ENCODE measurements at regions not wholly inside any gene's neighbourhood (a gene's known extent, or its start where the extent isn't known, plus 50 kb on each side); places are given as distances from the start of the nearest gene placed in this dataset.
"Not testable (repeated sequence)": the region's sequence is repeated elsewhere in the genome, so short reads cannot be mapped to it uniquely, and the experiment has no call there.

GRCh38 chr7:142495301-142495700 lies 237.4 kb upstream of the PRSS58 start:
- DNase-seq = not testable (repeated sequence)

GRCh38 chr7:142494021-142494420 lies 236.2 kb upstream of the PRSS58 start:
- DNase-seq = no peak

GRCh38 chr7:142488842-142489241 lies 231.0 kb upstream of the PRSS58 start:
- DNase-seq = no peak

- DNase-seq = no peak
Observed at GRCh38 chr7:142488036-142488633, 230.3 kb upstream of the PRSS58 start.

- DNase-seq = not testable (repeated sequence)
Observed at GRCh38 chr7:142487565-142487964, 229.7 kb upstream of the PRSS58 start.

GRCh38 chr7:142487124-142487523 lies 229.3 kb upstream of the PRSS58 start:
- no peak for DNase-seq

- DNase-seq = no peak
Observed at GRCh38 chr7:142485617-142486226, 227.9 kb upstream of the PRSS58 start.

GRCh38 chr7:142483659-142484317 lies 225.9 kb upstream of the PRSS58 start:
- DNase-seq = no peak

- peak; percentile 57 for DNase-seq
Observed at GRCh38 chr7:142482891-142483658, 225.2 kb upstream of the PRSS58 start.

- DNase-seq = peak; percentile 42
Observed at GRCh38 chr7:142481548-142481947, 223.7 kb upstream of the PRSS58 start.

- DNase-seq = peak; percentile 67
Observed at GRCh38 chr7:142478479-142479220, 220.8 kb upstream of the PRSS58 start.

GRCh38 chr7:142477801-142478200 lies 219.9 kb upstream of the PRSS58 start:
- DNase-seq = not testable (repeated sequence)

- DNase-seq = peak; percentile 59
Observed at GRCh38 chr7:142477079-142477651, 219.3 kb upstream of the PRSS58 start.

- no peak for DNase-seq
Observed at GRCh38 chr7:142476077-142476476, 218.2 kb upstream of the PRSS58 start.

- no peak for DNase-seq
Observed at GRCh38 chr7:142471820-142472219, 214.0 kb upstream of the PRSS58 start.

- DNase-seq = no peak
Observed at GRCh38 chr7:142470544-142470830, 212.6 kb upstream of the PRSS58 start.

- DNase-seq = no peak
Observed at GRCh38 chr7:142469696-142470543, 212.1 kb upstream of the PRSS58 start.

- DNase-seq = no peak
Observed at GRCh38 chr7:142468871-142469665, 211.2 kb upstream of the PRSS58 start.

GRCh38 chr7:142467056-142467655 lies 209.3 kb upstream of the PRSS58 start:
- peak; percentile 38 for DNase-seq

- no peak for DNase-seq
Observed at GRCh38 chr7:142463401-142463850, 205.6 kb upstream of the PRSS58 start.
